Naive B cell (primary cell): ENCODE measurements at regions not wholly inside any gene's neighbourhood (a gene's known extent, or its start where the extent isn't known, plus 50 kb on each side); places are given as distances from the start of the nearest gene placed in this dataset.
"Not testable (repeated sequence)": the region's sequence is repeated elsewhere in the genome, so short reads cannot be mapped to it uniquely, and the experiment has no call there.

Source experiments
- ATAC-seq, 2 donors: fragments of 150-1000 bp; cut with Tn5 transposase; 2 replicates each; pipeline ENCODE4 v1.10.0; 2021; ENCODE audit warnings: low read depth in 2 of 2, mild to moderate bottlenecking in 2 of 2, moderate library complexity in 2 of 2
- DNase-seq: peaks from one replicate; pipeline ENCODE4 v3.0.0; 2022
- H3K27ac Mint-ChIP-seq, 6 donors: one replicate each; pipeline ENCODE4 v1.8.0; 2020 to 2022; ENCODE audit warnings: mild to moderate bottlenecking in 6 of 6, mixed read lengths in 6 of 6, moderate library complexity in 5 of 6, inconsistent platforms in 2 of 6
- H3K27me3 Mint-ChIP-seq, 3 donors: one replicate each; pipeline ENCODE4 v1.8.0; 2021 to 2022; ENCODE audit warnings: mixed read lengths in 3 of 3, mild to moderate bottlenecking in 1 of 3
- H3K36me3 Mint-ChIP-seq, 2 donors: one replicate each; pipeline ENCODE4 v1.8.0; 2020 to 2022; ENCODE audit warnings: mixed read lengths in 2 of 2, inconsistent platforms in 1 of 2, mild to moderate bottlenecking in 1 of 2
- H3K4me1 Mint-ChIP-seq, 3 donors: one replicate each; pipeline ENCODE4 v1.8.0; 2020 to 2022; ENCODE audit warnings: mixed read lengths in 3 of 3, inconsistent platforms in 1 of 3, mild to moderate bottlenecking in 1 of 3, moderate library complexity in 1 of 3
- H3K4me3 Mint-ChIP-seq, 8 donors: one replicate each; pipeline ENCODE4 v1.8.0; 2020 to 2022; ENCODE audit warnings: mild to moderate bottlenecking in 8 of 8, mixed read lengths in 8 of 8, moderate library complexity in 8 of 8, inconsistent platforms in 2 of 8
- H3K9me3 Mint-ChIP-seq, 7 donors: one replicate each; pipeline ENCODE4 v1.8.0; 2020 to 2022; ENCODE audit warnings: mixed read lengths in 7 of 7, mild to moderate bottlenecking in 5 of 7, inconsistent platforms in 2 of 7, moderate library complexity in 1 of 7

DNA sequence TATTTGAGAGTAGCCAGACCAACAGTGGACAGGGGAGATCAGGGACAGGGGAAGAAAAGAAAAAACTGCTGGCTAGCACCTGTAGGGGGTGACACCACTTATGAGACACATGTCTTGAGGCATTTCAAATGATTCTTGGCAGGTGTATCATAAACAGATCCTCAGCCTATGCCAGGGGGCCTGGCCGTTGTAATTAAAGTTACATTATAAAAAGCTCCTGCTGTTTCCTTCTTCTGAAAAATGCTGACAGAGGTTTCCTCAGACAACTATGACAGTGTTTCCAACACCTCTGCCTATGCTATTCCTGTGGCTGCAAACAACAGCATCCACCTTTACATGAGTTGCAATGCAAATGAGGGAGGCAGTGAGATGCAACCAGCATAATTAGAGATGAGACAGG, 281.0 kb upstream of the PTER start:
- Mint-ChIP-seq H3K4me1 (no peaks in the 10 kb centered on the region), H3K4me3 (no peak overlapping the region), H3K27ac (no peak overlapping the region), H3K27me3 (no peaks in the 10 kb centered on the region), H3K36me3 (no peaks in the 10 kb centered on the region), H3K9me3 (peaks cover 0 to 9% (median 3%) of the 10 kb centered on the region in 7 donors)
- DNase-seq = no peak
- no peak for ATAC-seq

GRCh38 chr10:16156681-16157080, 280.1 kb upstream of the PTER start:
- no peaks in the 10 kb centered on the region for H3K36me3 Mint-ChIP-seq
- peaks cover 0 to 5% (median 0%) of the 10 kb centered on the region in 7 donors for H3K9me3 Mint-ChIP-seq
- no peaks in the 10 kb centered on the region for H3K27me3 Mint-ChIP-seq
- no peak for DNase-seq
- H3K4me1 Mint-ChIP-seq = no peaks in the 10 kb centered on the region
- ATAC-seq = no peak
- no peak overlapping the region for H3K4me3 Mint-ChIP-seq
- H3K27ac Mint-ChIP-seq = no peak overlapping the region

DNA sequence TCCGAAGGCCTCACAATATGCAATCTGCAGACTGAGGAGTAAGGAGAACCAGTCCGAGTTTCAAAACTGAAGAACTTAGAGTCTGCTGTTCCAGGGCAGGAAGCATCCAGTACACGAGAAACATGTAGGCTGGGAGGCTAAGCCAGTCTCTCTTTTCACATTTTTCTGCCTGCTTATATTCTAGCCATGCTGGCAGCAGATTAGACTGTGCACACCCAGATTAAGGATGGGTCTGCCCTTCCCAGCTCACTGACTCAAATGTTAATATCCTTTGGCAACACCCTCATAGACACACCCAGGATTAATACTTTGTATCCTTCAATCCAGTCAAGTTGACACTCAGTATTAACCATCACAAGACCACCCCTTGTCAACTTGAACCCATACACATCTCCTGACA, 271.7 kb upstream of the PTER start:
- DNase-seq, H3K27me3 Mint-ChIP-seq, ATAC-seq, H3K27ac Mint-ChIP-seq, H3K36me3 Mint-ChIP-seq, H3K4me1 Mint-ChIP-seq, H3K4me3 Mint-ChIP-seq: not testable (repeated sequence)
- peaks cover 10 to 34% (median 19%) of the 10 kb centered on the region in 7 donors for H3K9me3 Mint-ChIP-seq

DNA sequence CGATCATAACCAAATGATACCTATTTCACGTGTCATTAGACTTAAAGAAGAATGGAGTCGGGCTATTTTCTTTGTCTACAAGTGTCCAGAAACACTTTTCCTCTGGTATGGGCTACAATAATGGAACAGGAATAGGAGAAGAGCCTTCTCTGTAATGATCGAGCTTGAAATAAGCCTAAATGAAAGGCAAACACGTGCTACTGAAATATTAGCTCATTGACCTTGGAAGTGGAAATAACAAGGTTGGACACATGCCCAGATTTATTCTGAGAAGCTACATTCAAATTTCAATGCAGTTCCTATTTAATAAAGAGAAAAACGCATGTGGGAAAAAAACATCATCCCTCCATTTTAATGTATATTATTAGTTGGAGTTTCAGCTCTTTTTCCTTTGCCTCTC, 254.7 kb upstream of the PTER start:
- ATAC-seq = no peak
- Mint-ChIP-seq H3K4me3 (no peak overlapping the region), H3K36me3 (no peaks in the 10 kb centered on the region), H3K4me1 (no peaks in the 10 kb centered on the region), H3K27ac (no peak overlapping the region), H3K27me3 (no peaks in the 10 kb centered on the region), H3K9me3 (peaks cover 0 to 5% (median 0%) of the 10 kb centered on the region in 7 donors)
- no peak for DNase-seq

- H3K4me1 Mint-ChIP-seq = no peaks in the 10 kb centered on the region
- H3K27me3 Mint-ChIP-seq = no peaks in the 10 kb centered on the region
- ATAC-seq = no peak
- no peak for DNase-seq
- peaks cover 0 to 5% (median 0%) of the 10 kb centered on the region in 7 donors for H3K9me3 Mint-ChIP-seq
- no peaks in the 10 kb centered on the region for H3K36me3 Mint-ChIP-seq
- H3K4me3 Mint-ChIP-seq = no peak overlapping the region
- no peak overlapping the region for H3K27ac Mint-ChIP-seq
Observed at GRCh38 chr10:16182688-16183087, 254.1 kb upstream of the PTER start.

- peaks cover 0 to 5% (median 0%) of the 10 kb centered on the region in 7 donors for H3K9me3 Mint-ChIP-seq
- H3K27ac Mint-ChIP-seq = no peak overlapping the region
- no peak overlapping the region for H3K4me3 Mint-ChIP-seq
- ATAC-seq (no peak), DNase-seq (no peak)
- no peaks in the 10 kb centered on the region for H3K36me3 Mint-ChIP-seq
- no peaks in the 10 kb centered on the region for H3K27me3 Mint-ChIP-seq
- no peaks in the 10 kb centered on the region for H3K4me1 Mint-ChIP-seq
Observed at GRCh38 chr10:16184096-16184597, 252.7 kb upstream of the PTER start.

GRCh38 chr10:16184906-16185305, 251.9 kb upstream of the PTER start:
- H3K27me3 Mint-ChIP-seq = no peaks in the 10 kb centered on the region
- no peak for ATAC-seq
- no peaks in the 10 kb centered on the region for H3K36me3 Mint-ChIP-seq
- peaks cover 0 to 5% (median 0%) of the 10 kb centered on the region in 7 donors for H3K9me3 Mint-ChIP-seq
- DNase-seq = no peak
- H3K4me3 Mint-ChIP-seq = no peak overlapping the region
- H3K4me1 Mint-ChIP-seq = no peaks in the 10 kb centered on the region
- no peak overlapping the region for H3K27ac Mint-ChIP-seq

DNA sequence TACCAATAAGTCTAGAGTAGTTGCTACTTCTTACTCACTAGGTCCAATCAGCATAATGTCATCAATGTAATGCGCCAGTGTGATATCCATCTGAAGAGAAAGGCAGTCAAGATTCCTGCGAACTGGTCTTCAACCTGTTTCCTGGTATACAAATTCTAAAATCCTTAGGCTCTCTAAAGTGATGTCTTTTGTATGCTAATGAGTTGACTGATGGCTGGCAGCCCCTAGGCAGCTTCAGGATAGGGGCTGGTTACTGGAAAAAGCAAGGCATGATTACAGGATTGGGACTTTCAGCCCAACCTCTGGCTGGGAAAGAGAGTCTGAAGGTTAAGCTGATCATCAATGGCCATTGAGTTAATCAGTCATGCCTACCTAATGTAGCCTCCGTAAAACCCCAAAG, 250.2 kb upstream of the PTER start:
- no peak overlapping the region for H3K4me3 Mint-ChIP-seq
- peaks cover 0 to 4% (median 0%) of the 10 kb centered on the region in 3 donors for H3K27me3 Mint-ChIP-seq
- H3K9me3 Mint-ChIP-seq = peaks cover 0 to 3% (median 1%) of the 10 kb centered on the region in 7 donors
- ATAC-seq (no peak), DNase-seq (no peak)
- no peaks in the 10 kb centered on the region for H3K4me1 Mint-ChIP-seq
- no peaks in the 10 kb centered on the region for H3K36me3 Mint-ChIP-seq
- no peak overlapping the region for H3K27ac Mint-ChIP-seq

GRCh38 chr10:16187161-16187560, 249.6 kb upstream of the PTER start:
- H3K36me3 Mint-ChIP-seq = no peaks in the 10 kb centered on the region
- H3K9me3 Mint-ChIP-seq = peaks cover 0 to 3% (median 1%) of the 10 kb centered on the region in 7 donors
- H3K27ac Mint-ChIP-seq = no peak overlapping the region
- DNase-seq (no peak), ATAC-seq (no peak)
- peaks cover 0 to 4% (median 0%) of the 10 kb centered on the region in 3 donors for H3K27me3 Mint-ChIP-seq
- H3K4me1 Mint-ChIP-seq = no peaks in the 10 kb centered on the region
- H3K4me3 Mint-ChIP-seq = no peak overlapping the region

DNA sequence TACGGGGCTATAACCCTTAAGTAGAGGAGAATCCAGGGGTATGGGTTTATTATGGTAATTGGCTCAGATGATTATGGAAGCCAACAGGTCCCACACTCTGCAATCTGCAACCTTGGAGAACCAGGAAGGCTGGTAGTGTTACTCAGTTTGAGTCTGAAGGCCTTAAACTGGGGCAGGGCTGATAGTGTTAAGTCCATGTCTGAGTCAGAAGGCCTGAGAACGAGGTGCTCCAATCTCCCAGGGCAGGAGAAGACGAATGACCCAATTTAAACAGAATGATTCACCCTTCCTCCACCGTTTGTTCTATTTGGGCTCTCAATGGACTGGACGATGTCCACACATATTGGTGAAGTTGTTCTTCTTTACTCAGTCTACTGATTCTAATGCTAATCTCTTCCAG, 244.5 kb upstream of the PTER start:
- H3K27me3 Mint-ChIP-seq = peaks cover 0 to 4% (median 0%) of the 10 kb centered on the region in 3 donors
- no peak for ATAC-seq
- H3K9me3 Mint-ChIP-seq = peaks cover 0 to 5% (median 0%) of the 10 kb centered on the region in 7 donors
- no peaks in the 10 kb centered on the region for H3K4me1 Mint-ChIP-seq
- DNase-seq = no peak
- no peaks in the 10 kb centered on the region for H3K36me3 Mint-ChIP-seq
- H3K4me3 Mint-ChIP-seq = no peak overlapping the region
- H3K27ac Mint-ChIP-seq = no peak overlapping the region

DNA sequence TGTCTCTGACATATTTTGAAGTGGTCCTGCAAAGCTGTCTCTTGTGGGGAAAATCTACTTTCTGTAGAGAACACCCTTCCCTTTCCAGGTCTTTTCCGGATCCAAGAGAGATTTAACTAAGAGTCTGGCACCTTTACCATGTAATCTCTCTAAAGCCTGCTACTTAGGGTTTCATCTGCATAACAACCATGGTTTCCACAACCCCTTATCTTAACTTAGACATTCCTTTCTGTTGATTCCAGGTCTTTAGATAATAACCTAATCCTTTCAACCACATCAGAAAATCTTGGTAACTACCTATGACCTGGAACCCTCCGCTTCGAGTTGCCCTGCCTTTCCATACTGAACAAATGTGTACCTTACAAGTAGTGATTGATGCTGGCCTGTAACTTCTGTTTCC, 243.6 kb upstream of the PTER start:
- peaks cover 0 to 5% (median 0%) of the 10 kb centered on the region in 7 donors for H3K9me3 Mint-ChIP-seq
- no peak overlapping the region for H3K4me3 Mint-ChIP-seq
- no peak for DNase-seq
- no peaks in the 10 kb centered on the region for H3K36me3 Mint-ChIP-seq
- H3K27me3 Mint-ChIP-seq = peaks cover 0 to 4% (median 0%) of the 10 kb centered on the region in 3 donors
- ATAC-seq = no peak
- no peak overlapping the region for H3K27ac Mint-ChIP-seq
- no peaks in the 10 kb centered on the region for H3K4me1 Mint-ChIP-seq

- no peak overlapping the region for H3K4me3 Mint-ChIP-seq
- DNase-seq (no peak), ATAC-seq (no peak)
- peaks cover 0 to under 1% (median 0%) of the 10 kb centered on the region in 3 donors for H3K27me3 Mint-ChIP-seq
- H3K4me1 Mint-ChIP-seq = no peaks in the 10 kb centered on the region
- H3K27ac Mint-ChIP-seq = no peak overlapping the region
- no peaks in the 10 kb centered on the region for H3K36me3 Mint-ChIP-seq
- H3K9me3 Mint-ChIP-seq = peaks cover 0 to 8% (median 5%) of the 10 kb centered on the region in 7 donors
Observed at GRCh38 chr10:16195178-16195769, 241.5 kb upstream of the PTER start.

- no peak overlapping the region for H3K27ac Mint-ChIP-seq
- no peaks in the 10 kb centered on the region for H3K36me3 Mint-ChIP-seq
- no peak overlapping the region for H3K4me3 Mint-ChIP-seq
- peaks cover 0 to 14% (median 4%) of the 10 kb centered on the region in 7 donors for H3K9me3 Mint-ChIP-seq
- ATAC-seq = no peak
- no peaks in the 10 kb centered on the region for H3K27me3 Mint-ChIP-seq
- no peak for DNase-seq
- H3K4me1 Mint-ChIP-seq = no peaks in the 10 kb centered on the region
Observed at GRCh38 chr10:16195894-16196293, 240.9 kb upstream of the PTER start.

DNA sequence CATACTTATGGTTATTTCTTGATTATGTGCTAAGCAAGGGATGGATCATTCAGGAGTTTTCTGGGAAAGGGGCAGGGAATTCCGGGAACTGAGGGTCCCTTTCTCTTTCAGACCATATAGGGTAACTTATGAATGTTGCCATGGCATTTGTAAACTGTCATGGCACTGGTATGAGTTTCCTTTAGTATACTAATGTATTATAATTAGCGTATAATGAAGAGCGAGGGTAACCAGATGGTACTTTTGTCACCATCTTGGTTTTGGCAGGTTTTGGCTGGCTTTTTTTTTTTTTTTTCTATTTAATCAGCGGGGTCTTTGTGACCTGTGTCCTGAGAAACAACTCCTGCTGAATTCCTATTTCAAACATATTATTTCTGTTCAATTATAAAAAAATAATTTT, 237.6 kb upstream of the PTER start:
- Mint-ChIP-seq H3K36me3 (no peaks in the 10 kb centered on the region), H3K9me3 (peaks cover 0 to 16% (median 2%) of the 10 kb centered on the region in 7 donors), H3K4me1 (no peaks in the 10 kb centered on the region), H3K4me3 (no peak overlapping the region), H3K27me3 (no peaks in the 10 kb centered on the region), H3K27ac (no peak overlapping the region)
- no peak for DNase-seq
- ATAC-seq = no peak
